Astrocyte of the cerebellum (primary cell): ENCODE measurements at regions not wholly inside any gene's neighbourhood (a gene's known extent, or its start where the extent isn't known, plus 50 kb on each side); places are given as distances from the start of the nearest gene placed in this dataset.
"Not testable (repeated sequence)": the region's sequence is repeated elsewhere in the genome, so short reads cannot be mapped to it uniquely, and the experiment has no call there.

Source experiments
- DNase-seq: peaks from one replicate; pipeline ENCODE4 v3.0.0-alpha.2; 2011; ENCODE audit warnings: low read depth
- H3K4me3 ChIP-seq: 2 replicates; pipeline ENCODE4 v1.5.1; 2011; ENCODE audit warnings: mild to moderate bottlenecking, low read depth, low read length, moderate library complexity
- in situ Hi-C: cut with HindIII; loops from 2 replicates; pipeline ENCODE4 v1.10.0; 2017; ENCODE audit warnings: low sequenced_read_pairs
- TF ChIP-seq, protein P1 (sequence below): IDR thresholded peaks from 2 replicates; pipeline ENCODE4 v1.5.1; 2012; ENCODE audit warnings: low read length, low read depth, moderate library complexity, mild to moderate bottlenecking; ENCODE audit errors: missing control alignments

GRCh38 chr6:137581019-137581707 is 87.0 kb upstream of the OLIG3 start:
- no peak overlapping the region for H3K4me3 ChIP-seq
- DNase-seq = no peak
- TF ChIP-seq, protein P1, sequence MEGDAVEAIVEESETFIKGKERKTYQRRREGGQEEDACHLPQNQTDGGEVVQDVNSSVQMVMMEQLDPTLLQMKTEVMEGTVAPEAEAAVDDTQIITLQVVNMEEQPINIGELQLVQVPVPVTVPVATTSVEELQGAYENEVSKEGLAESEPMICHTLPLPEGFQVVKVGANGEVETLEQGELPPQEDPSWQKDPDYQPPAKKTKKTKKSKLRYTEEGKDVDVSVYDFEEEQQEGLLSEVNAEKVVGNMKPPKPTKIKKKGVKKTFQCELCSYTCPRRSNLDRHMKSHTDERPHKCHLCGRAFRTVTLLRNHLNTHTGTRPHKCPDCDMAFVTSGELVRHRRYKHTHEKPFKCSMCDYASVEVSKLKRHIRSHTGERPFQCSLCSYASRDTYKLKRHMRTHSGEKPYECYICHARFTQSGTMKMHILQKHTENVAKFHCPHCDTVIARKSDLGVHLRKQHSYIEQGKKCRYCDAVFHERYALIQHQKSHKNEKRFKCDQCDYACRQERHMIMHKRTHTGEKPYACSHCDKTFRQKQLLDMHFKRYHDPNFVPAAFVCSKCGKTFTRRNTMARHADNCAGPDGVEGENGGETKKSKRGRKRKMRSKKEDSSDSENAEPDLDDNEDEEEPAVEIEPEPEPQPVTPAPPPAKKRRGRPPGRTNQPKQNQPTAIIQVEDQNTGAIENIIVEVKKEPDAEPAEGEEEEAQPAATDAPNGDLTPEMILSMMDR = no peak
- in situ Hi-C loops = no loop called here

DNA sequence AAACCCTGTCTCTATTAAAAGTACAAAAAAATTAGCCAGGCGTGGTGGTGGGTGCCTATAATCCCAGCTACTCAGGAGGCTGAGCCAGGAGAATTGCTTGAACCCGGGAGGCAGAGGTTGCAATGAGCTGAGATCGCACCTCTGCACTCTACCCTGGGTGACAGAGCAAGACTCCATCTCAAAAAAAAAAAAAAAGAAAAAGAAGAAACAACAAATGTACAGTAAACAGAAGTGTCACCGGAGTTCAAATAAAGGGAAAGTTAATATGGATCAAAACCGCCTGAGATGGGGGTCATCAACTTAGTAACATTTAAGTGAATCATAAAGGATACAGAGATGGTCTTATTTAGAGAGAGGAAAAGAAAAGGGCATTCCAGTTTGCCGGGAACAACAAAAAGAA is 89.3 kb upstream of the OLIG3 start:
- H3K4me3 ChIP-seq, in situ Hi-C loops, DNase-seq: not testable (repeated sequence)

GRCh38 chr6:137588472-137588871 is 94.3 kb upstream of the OLIG3 start:
- TF ChIP-seq, protein P1 = no peak
- no peak for DNase-seq
- H3K4me3 ChIP-seq = no peak overlapping the region
- in situ Hi-C loops = loop anchor here (5.0 kb wide), 1 partner anchor 51 kb away; no protein-coding TSS in a partner anchor

DNA sequence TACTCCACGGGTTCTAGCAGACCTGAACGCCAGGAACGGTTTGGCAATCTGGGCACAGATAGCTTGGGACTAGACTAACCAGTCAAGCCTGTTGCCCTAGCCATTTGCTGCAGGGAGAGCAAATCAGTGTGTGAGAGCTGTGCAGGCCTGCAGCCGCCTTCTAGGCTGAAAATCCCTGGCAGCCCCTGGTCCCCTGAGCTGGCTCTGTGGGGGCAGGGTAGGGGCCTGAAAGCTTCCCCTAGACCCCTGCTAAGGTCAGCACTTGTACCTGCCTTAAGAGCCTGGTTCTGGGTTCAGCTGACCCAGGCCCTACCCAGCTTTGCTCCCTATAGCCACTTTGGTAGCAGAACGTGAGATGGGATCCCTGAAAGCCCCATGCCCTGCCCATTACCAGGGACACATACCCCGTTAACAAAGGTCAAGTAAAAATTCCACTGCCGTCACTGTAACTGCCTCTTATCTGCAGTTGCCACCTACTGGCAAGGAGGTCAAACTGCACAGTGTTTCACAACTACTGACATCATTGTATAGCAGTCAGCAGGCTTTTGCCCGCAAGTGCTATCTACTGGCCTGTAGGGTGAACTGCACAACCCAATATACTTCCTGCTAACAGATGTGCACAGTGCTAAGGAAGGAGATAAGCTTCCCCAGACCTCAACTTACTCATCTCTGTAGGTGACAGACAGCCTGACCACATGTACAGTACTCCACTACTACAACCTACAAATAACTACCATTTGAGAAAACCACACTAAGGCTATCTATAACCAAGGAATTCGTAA is 95.1 kb upstream of the OLIG3 start:
- H3K4me3 ChIP-seq = no peak overlapping the region
- no peak for DNase-seq
- in situ Hi-C loops = loop anchor here (5.0 kb wide), 1 partner anchor 52 kb away; no protein-coding TSS in a partner anchor
- TF ChIP-seq, protein P1 = peak; percentile 46

GRCh38 chr6:137590684-137591083 is 96.5 kb upstream of the OLIG3 start:
- TF ChIP-seq, protein P1 = no peak
- no peak overlapping the region for H3K4me3 ChIP-seq
- DNase-seq = no peak
- in situ Hi-C loops = no loop called here

DNA sequence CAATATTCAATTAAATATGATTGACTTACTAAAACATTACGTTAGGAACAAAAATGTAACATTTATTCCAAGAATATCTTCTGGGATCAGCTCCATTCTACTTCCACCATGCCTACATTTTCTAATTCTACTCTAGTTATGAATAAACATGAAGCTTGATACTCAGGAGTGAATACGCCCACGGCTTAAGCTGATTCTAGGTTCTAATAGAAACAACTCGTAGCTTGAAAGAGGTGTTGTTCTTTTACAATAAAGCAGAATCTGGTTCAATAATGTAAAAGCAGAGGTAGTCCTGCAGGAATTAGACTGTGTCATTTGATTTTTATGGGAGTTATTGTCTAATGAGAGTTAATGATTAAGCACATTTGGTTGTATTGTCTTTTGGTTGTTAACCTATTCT is 107.3 kb upstream of the OLIG3 start:
- DNase-seq = no peak
- in situ Hi-C loops = no loop called here
- TF ChIP-seq, protein P1 = no peak

More for the DNA sequence above, 107.3 kb upstream of the OLIG3 start:
- H3K4me3 ChIP-seq = no peak overlapping the region
